HFF-Myc (cell line): ENCODE measurements at regions not wholly inside any gene's neighbourhood (a gene's known extent, or its start where the extent isn't known, plus 50 kb on each side); places are given as distances from the start of the nearest gene placed in this dataset.

ENCODE experiments used
- DNase-seq: peaks from one replicate; pipeline ENCODE4 v3.0.0-alpha.2; 2011; ENCODE audit warnings: low read depth; ENCODE audit errors: extremely low read depth
- H3K4me3 ChIP-seq: replicated peaks from 2 replicates; pipeline ENCODE4 v1.5.1; 2011; ENCODE audit warnings: low read depth, mild to moderate bottlenecking, control low read depth, low read length
- TF ChIP-seq, protein P1 (sequence below): IDR thresholded peaks from 2 replicates; pipeline ENCODE4 v1.5.1; 2012; ENCODE audit warnings: mild to moderate bottlenecking, low read depth, low read length, control low read depth; ENCODE audit errors: missing control alignments

- no peak overlapping the region for H3K4me3 ChIP-seq
- DNase-seq, result no peak
- TF ChIP-seq, protein P1, sequence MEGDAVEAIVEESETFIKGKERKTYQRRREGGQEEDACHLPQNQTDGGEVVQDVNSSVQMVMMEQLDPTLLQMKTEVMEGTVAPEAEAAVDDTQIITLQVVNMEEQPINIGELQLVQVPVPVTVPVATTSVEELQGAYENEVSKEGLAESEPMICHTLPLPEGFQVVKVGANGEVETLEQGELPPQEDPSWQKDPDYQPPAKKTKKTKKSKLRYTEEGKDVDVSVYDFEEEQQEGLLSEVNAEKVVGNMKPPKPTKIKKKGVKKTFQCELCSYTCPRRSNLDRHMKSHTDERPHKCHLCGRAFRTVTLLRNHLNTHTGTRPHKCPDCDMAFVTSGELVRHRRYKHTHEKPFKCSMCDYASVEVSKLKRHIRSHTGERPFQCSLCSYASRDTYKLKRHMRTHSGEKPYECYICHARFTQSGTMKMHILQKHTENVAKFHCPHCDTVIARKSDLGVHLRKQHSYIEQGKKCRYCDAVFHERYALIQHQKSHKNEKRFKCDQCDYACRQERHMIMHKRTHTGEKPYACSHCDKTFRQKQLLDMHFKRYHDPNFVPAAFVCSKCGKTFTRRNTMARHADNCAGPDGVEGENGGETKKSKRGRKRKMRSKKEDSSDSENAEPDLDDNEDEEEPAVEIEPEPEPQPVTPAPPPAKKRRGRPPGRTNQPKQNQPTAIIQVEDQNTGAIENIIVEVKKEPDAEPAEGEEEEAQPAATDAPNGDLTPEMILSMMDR, result no peak
Measured at GRCh38 chr3:35012214-35012613, 627.1 kb upstream of the ARPP21 start.

GRCh38 chr3:35028157-35028556, 611.2 kb upstream of the ARPP21 start:
- TF ChIP-seq, protein P1, result no peak
- no peak for DNase-seq
- H3K4me3 ChIP-seq, result no peak overlapping the region

DNA sequence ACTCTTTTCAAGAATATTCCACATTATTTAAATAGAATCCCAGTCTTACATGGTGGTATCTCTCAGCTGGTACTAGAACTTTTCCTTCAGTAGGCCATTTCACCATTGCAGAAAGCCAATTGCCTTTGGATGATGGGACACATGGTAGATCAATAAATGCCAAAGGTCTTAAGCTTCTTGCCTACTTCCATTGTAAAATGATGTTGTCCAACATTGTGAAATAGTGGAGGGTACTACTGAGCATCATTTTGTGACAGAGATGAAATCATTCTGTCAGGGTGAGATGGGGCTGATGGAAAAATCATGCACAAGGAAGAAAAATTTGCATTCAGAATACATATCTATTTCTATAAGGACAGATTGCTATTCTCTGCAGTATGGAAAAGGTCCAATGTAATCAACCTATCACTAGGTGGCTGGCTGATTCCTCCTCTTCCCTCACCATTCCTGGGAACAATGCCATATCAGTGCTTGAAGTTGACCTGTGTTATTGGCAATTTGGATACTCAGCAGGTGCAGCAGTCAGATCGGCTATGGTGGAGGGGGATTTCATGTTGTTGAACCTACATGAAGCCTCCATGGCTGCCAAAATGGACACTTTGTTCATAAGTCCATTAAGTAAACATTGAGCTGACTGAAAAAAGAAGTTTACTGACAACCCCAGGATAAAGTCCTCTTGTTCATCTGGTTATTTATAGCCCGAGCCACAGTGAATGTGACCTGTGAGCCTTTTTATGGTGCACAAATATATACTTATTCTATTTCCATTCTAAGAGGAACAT, 596.9 kb upstream of the ARPP21 start:
- H3K4me3 ChIP-seq, result no peak overlapping the region
- TF ChIP-seq, protein P1, result no peak
- DNase-seq, result no peak

GRCh38 chr3:35043040-35043439, 596.3 kb upstream of the ARPP21 start:
- DNase-seq, result no peak
- TF ChIP-seq, protein P1, result no peak
- H3K4me3 ChIP-seq, result no peak overlapping the region

- TF ChIP-seq, protein P1, result no peak
- H3K4me3 ChIP-seq, result no peak overlapping the region
- DNase-seq, result no peak
Measured at GRCh38 chr3:35044190-35044589, 595.1 kb upstream of the ARPP21 start.

- TF ChIP-seq, protein P1, result no peak
- no peak for DNase-seq
- H3K4me3 ChIP-seq, result no peak overlapping the region
Measured at GRCh38 chr3:35045118-35045517, 594.2 kb upstream of the ARPP21 start.

GRCh38 chr3:35064761-35065160, 574.6 kb upstream of the ARPP21 start:
- TF ChIP-seq, protein P1, result no peak
- H3K4me3 ChIP-seq, result no peak overlapping the region
- DNase-seq, result no peak
